ENCODE measurements at regions not wholly inside any gene's neighbourhood (a gene's known extent, or its start where the extent isn't known, plus 50 kb on each side); places are given as distances from the start of the nearest gene placed in this dataset.

GRCh38 chr3:177525987-177526712 is 328.9 kb upstream of the TBL1XR1 start:
- POLR2A ChIA-PET (ENCODE audit: unreplicated experiment): no interaction called here
- Histone ChIP-seq H3F3A (ENCODE audit: low read length, unreplicated experiment) (no peaks in the 10 kb centered on the region), H3K36me3 (ENCODE audit: low read depth, low read length) (no peaks in the 10 kb centered on the region), H3K4me1 (ENCODE audit: insufficient read depth, low read length) (peaks cover 33% of the 10 kb centered on the region), H3K9me2 (replicated peaks; ENCODE audit: low read length) (no peaks in the 10 kb centered on the region), H4K20me1 (ENCODE audit: low read length) (no peaks in the 10 kb centered on the region), H3K4me3 (ENCODE audit: low read length) (no peak overlapping the region), H3K9me3 (ENCODE audit: low read length) (no peaks in the 10 kb centered on the region), H3K79me2 (ENCODE audit: low read length) (no peaks in the 10 kb centered on the region), H3K9ac (ENCODE audit: low read length) (no peak overlapping the region), H3K4me2 (ENCODE audit: low read length) (peak overlapping the region; percentile 50), H3K27ac (ENCODE audit: low read length) (peak overlapping the region; percentile 35), H3K27me3 (ENCODE audit: low read length) (no peaks in the 10 kb centered on the region), H2AFZ (ENCODE audit: low read length) (peak overlapping the region; percentile 41)
- peak; percentile 37 for DNase-seq
- TF ChIP-seq CTCF (conservative IDR thresholded peaks at IDR 0.05; ENCODE audit: low read depth, low read length) (no peak), EZH2phosphoT487 (IDR thresholded peaks at IDR 0.05; ENCODE audit: borderline replicate concordance, low read length) (no peak), EZH2 (IDR thresholded peaks at IDR 0.05; ENCODE audit: low read length, unreplicated experiment) (no peak)
- peak; percentile 66 for ATAC-seq
- CTCF ChIA-PET: no interaction called here
- no TSS peak for BruUV-seq (replicated peaks)
- intact Hi-C loops (cut with micrococcal nuclease): loop anchor here (2.0 to 5.0 kb wide), 3 partner anchors 47 to 329 kb away; partner anchors contain the start of gene TBL1XR1

- H3K27ac ChIP-seq (ENCODE audit: low read length): no peak overlapping the region
- no peaks in the 10 kb centered on the region for H3K27me3 ChIP-seq (ENCODE audit: low read length)
- H4K20me1 ChIP-seq (ENCODE audit: low read length): no peaks in the 10 kb centered on the region
- ChIA-PET POLR2A (ENCODE audit: unreplicated experiment) (no interaction called here), CTCF (no interaction called here)
- H3K4me1 ChIP-seq (ENCODE audit: insufficient read depth, low read length): peaks cover 26% of the 10 kb centered on the region
- no peak overlapping the region for H3K4me3 ChIP-seq (ENCODE audit: low read length)
- H3K9me3 ChIP-seq (ENCODE audit: low read length): no peaks in the 10 kb centered on the region
- ATAC-seq: no peak
- DNase-seq: no peak
- no peak overlapping the region for H3K4me2 ChIP-seq (ENCODE audit: low read length)
- no peaks in the 10 kb centered on the region for H3K9me2 ChIP-seq (replicated peaks; ENCODE audit: low read length)
- intact Hi-C loops (cut with micrococcal nuclease): loop anchor here (2.0 to 5.0 kb wide), 3 partner anchors 48 to 330 kb away; partner anchors contain the start of gene TBL1XR1
- H2AFZ ChIP-seq (ENCODE audit: low read length): no peak overlapping the region
- no peak for TF ChIP-seq EZH2phosphoT487 (IDR thresholded peaks at IDR 0.05; ENCODE audit: borderline replicate concordance, low read length)
- TF ChIP-seq EZH2 (IDR thresholded peaks at IDR 0.05; ENCODE audit: low read length, unreplicated experiment): no peak
- TF ChIP-seq CTCF (conservative IDR thresholded peaks at IDR 0.05; ENCODE audit: low read depth, low read length): no peak
- no TSS peak for BruUV-seq (replicated peaks)
- no peaks in the 10 kb centered on the region for H3K36me3 ChIP-seq (ENCODE audit: low read depth, low read length)
- no peaks in the 10 kb centered on the region for H3K79me2 ChIP-seq (ENCODE audit: low read length)
- H3K9ac ChIP-seq (ENCODE audit: low read length): no peak overlapping the region
- no peaks in the 10 kb centered on the region for H3F3A ChIP-seq (ENCODE audit: low read length, unreplicated experiment)
Measured at GRCh38 chr3:177527182-177527581, 329.9 kb upstream of the TBL1XR1 start.

Data from PC-3 (cell line).